ENCODE measurements at regions not wholly inside any gene's neighbourhood (a gene's known extent, or its start where the extent isn't known, plus 50 kb on each side); places are given as distances from the start of the nearest gene placed in this dataset.

GRCh38 chr3:194756460-194756779, 70.7 kb downstream of the FAM43A start:
- TF ChIP-seq EED (CRISPR knock-in tag; IDR thresholded peaks at IDR 0.05), result no peak
- no peak for TF ChIP-seq RBM39 (IDR thresholded peaks at IDR 0.05; ENCODE audit: low read depth, low read length, poor library complexity, severe bottlenecking)
- TF ChIP-seq ZBTB33 (CRISPR knock-in tag; IDR thresholded peaks at IDR 0.05), result no peak
- no peak for TF ChIP-seq SOX6 (IDR thresholded peaks at IDR 0.05)
- no peak for TF ChIP-seq SOX6 (CRISPR knock-in tag; IDR thresholded peaks at IDR 0.05)
- no peak for TF ChIP-seq CHD2 (IDR thresholded peaks at IDR 0.05; ENCODE audit: low read depth, low read length)
- no peak for TF ChIP-seq ZNF343 (CRISPR knock-in tag; IDR thresholded peaks at IDR 0.05)
- no peak for TF ChIP-seq ZNF530 (CRISPR knock-in tag; IDR thresholded peaks at IDR 0.05; ENCODE audit: low read depth)
- no peak for TF ChIP-seq ZBTB34 (CRISPR knock-in tag; IDR thresholded peaks at IDR 0.05)
- TF ChIP-seq BRF2 (CRISPR knock-in tag; IDR thresholded peaks at IDR 0.05), result no peak
- no peak for TF ChIP-seq NFATC3 (CRISPR knock-in tag; IDR thresholded peaks at IDR 0.05)
